ENCODE measurements at regions not wholly inside any gene's neighbourhood (a gene's known extent, or its start where the extent isn't known, plus 50 kb on each side); places are given as distances from the start of the nearest gene placed in this dataset.

DNA sequence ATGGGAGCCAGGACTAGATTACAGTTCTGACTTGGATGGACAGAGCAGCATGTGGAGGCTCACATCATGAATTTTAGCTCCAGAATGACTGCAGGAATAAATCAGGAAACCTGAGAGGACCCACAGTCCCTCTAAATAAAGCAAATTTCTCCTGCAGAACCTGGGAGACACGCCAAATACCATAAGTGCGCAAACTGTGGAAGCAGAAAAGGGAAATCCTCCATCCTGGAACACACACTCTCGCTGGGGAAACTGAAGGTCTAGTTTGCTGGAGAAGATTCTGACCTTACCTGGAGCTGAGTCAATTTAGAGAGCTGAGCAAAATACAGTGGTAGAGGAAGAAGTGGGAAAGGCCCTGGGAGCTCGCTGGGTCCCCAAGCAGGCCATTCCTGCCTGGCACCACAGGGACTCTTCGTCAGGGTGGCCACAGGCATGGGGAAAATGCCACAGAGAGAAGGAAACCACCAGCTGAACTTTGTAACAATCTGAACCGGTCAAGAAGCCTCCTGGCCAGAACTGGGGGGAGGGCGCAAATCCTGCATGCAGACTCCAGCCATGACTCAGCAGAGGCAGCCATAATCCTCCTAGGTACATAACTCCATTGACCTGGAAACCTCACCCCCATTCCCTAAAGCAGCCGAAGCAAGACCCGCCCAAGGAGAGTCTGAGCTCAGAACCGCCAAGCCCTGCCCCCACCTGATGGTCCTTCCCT is 390.9 kb downstream of the LRRC70 start:
- TF ChIP-seq CTCF (conservative IDR thresholded peaks at IDR 0.05; ENCODE audit: low read depth, low read length) (no peak), POLR2A (IDR thresholded peaks at IDR 0.05; ENCODE audit: low read depth, low read length) (no peak)

Measured in IMR-90 (cell line).